SIG-M5 treated with dmso at 0.1 percent for 504 hours (cell line): ENCODE measurements at regions not wholly inside any gene's neighbourhood (a gene's known extent, or its start where the extent isn't known, plus 50 kb on each side); places are given as distances from the start of the nearest gene placed in this dataset.

ENCODE experiments used
- DNase-seq: peaks from one replicate; lab custom pipeline; 2025; ENCODE audit not compliant: unreplicated experiment; lab: John Stamatoyannopoulos, UW

DNA sequence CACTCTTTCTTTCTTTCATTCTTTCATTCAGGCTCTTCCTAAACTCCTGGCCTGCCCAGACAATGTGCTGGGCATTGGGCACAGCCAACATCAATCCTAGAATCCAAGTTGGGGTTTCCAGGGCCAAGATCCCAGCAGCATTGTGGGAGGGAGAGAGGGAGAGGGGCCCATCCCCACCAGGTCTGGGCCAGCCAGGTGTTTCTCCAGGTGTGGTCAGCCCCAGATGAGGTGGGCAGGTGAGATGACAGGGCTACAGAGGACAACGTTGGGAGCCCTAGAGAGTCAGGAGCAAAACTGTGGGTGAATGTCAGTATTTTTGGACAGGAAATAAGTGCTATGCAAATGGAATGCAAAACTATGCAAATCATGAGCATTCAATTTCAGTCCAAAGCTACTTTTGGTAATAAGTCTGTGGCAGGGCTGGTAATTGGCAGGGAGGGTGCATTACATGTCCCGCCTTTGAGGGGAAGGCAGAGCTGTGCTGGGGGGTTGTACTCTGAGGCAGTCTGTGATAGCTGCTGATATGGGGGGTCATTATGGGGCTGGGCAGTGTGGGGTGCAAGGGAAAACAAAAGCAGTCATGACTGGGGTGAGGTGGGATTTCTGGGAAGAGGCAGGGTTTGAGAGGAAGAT lies 139.9 kb upstream of the IGSF21 start:
- DNase-seq = no peak

DNA sequence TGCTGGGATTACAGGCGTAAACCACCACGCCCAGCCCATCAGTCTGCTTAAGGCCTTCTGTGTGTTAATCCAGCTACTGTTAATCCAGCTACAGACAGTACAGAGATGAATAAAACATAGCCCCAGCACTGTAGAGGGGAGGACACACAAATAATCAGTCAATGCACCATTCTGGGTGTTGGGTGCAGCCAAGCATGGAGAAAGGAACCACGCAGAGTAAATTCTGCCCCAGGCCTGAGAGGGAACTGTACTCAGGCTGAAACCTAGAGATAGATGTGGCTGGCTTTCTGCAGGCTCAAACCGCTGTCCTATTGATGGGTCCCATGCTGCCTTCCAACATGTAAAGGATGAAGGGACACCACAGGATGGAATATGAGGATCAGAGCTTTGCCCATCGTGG lies 136.8 kb upstream of the IGSF21 start:
- DNase-seq = no peak

DNA sequence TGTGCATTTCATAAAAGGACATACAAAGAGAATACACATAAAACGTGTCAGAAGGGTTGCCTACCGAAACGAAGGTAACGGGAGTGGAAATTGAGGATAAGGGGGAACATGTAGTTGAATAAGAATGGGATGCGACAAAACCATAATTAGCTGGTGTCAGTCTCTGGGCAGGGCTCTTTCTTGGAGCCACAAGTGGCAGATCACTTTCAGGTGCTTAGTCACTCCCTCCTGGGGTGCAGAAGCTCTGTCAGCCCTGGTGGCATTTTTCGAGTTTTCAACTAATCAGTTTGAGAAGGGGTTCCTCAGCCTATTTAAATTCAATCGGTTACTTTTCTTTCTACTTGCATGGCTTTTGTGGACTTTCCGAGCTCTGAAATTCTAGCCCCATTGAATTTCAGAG lies 133.9 kb upstream of the IGSF21 start:
- DNase-seq = no peak

DNA sequence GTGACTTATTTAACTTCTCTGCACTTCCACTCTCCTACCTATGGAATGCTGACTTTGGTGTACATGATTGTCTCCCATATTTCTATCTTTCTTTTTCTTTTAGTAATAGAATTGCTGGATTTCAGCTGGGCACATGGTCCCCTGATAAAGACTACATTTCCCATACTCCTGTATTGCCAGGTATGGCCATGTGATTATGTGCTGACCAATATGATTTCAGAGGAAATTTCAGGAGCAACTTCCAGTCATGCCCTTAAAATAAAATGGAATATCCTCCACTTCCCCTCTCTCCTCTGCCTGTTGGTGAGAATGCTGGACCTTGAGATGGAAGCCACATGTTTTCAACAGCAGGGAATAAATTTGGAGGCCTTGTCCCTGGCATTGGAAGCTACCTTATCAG lies 130.7 kb upstream of the IGSF21 start:
- DNase-seq = no peak

DNA sequence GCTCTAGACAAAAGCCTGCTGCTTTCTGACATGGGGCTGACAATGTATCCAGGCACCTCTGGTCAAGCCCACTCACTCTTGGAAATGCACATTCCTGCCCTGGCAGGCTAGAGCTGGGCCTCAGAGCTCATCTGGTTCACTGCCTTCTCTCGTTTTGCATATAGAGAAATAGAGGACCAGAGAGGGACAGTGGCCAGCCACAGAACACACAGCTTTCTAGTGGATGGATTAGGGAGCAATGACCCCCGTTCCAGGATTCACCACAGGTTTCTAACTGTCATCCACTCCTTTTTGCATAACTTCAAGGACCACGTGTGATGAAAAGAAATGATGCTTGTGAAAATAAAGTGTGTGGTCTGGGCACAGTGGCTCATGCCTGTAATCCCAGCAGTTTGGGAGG lies 129.6 kb upstream of the IGSF21 start:
- no peak for DNase-seq

DNA sequence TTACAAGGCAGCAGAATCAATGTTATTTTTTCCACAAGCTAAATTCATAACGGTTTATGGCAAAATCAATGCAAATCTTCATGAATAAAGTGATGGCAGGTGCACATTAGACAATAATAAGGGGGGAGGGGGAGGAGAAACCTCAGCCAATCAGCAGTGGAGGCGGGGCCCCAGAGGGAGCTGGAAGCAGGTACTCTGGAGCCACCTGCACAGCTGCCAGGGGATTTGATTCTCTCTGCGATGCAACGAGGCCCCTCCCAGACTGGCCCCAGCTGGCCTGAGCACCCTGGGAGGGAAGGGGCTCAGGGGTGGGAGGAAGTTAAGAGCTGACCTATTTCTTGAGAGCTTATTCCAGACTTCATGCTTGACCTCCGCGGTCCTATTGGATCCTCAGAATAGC lies 127.8 kb upstream of the IGSF21 start:
- DNase-seq = no peak

DNA sequence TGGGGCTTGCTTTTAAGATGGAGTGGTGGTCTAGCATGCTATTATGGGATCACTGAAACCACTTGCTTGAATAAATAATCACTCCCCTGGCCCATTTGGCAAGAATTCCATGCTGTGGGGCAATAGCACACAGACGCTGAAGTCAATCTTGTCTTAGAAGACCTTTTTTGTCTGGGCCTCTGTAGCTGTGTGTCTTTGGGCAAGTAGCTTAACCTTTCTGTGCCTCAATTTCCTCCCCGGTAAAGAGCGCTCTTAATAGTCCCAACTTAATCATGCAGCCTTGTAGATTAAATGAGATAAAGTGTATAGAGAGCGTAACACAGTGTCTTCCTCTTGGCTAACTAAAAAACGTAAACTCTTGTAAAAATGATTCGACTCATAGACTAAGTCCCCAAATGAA lies 125.4 kb upstream of the IGSF21 start:
- no peak for DNase-seq

DNA sequence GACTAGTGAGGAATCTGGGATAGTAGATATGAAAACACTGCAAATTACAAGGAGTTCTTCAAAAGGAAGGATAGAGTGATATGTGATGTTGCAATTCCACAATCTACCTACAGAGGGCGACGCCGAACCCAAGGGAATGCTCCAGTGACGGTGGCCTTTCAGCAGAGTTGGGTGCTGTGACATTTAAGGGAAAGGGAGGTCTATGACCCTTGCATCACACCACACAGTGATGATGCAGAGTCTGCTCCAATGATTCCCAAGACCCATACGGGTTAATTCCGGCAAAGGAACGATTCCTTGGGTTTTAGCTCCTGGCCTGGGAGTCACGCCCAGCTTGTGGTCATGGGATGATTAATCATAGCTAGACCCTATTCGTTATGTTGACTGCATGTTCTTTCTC lies 123.0 kb upstream of the IGSF21 start:
- no peak for DNase-seq

DNA sequence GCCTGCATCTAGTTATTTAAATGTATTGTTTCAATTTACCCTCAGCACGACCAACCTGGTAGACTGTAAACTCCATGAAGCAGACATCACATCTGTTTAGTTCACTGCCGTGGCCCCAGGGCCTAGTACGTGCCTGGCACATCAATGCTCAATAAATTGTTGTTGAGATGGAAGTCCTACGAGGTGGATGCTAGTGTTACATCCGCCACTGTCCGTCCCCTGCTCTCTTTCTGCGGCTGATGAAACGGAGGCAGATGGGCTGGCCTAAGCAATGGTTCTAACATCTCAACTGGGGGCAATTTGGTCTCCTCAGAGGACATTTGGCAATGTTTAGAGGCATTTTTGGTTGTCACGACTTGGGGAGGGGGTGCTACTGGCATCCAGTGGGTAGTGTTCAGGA lies 121.4 kb upstream of the IGSF21 start:
- DNase-seq = no peak

DNA sequence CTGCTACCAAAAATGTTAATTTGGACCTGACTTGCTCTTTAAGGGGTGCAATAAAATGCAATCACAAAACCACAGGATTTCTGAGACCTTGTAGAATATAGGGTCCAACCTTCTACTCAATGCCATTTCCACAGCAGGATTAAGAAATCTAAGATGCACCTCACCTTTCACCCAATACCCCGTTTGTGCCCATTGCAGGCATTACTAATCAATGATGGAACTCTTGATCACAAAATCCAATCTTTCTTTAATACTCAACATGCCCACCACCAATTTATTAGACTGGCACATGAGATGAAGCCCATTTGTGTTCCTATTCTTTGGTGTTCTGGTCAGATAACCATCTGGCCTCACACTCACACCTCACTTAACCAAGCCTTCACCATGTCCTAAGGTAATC lies 117.2 kb upstream of the IGSF21 start:
- no peak for DNase-seq

DNA sequence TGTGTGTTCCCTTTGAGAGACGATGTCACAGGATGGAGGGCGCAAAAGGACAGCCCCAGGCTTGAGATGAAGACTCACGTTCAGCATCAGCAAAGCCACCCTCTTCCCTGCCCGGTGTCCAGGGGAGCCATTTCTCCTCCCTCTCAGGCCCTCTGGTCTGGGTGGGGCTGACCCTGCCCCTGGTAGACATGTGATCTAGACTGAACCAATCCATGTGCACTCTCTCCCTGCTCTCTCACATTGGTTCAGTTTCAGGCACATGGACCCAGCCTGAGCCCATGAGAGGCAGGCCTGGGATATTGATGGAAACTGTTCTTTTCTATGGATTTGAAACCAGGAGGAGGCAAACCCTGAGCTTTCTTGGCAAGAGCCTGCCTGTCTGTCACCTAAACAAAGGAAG lies 115.6 kb upstream of the IGSF21 start:
- DNase-seq = no peak

DNA sequence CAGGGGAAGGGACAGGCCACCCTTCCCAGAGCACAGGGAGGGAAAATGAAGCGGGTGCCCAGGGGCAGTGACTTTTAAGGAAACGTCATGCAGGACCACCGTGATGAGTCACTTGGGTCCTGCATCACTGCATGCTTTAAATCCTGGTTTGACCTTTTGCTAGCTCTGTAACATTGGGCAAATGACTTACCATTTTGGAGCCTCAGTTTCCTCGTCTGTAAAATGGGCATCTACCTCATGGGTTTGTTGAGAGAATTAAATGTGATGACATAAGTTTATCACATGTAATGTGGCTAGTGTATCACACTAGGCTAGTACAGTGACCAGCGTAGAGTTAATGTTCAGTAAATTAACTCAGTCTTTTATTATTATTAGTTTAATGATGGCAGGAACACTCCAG lies 114.8 kb upstream of the IGSF21 start:
- no peak for DNase-seq

DNA sequence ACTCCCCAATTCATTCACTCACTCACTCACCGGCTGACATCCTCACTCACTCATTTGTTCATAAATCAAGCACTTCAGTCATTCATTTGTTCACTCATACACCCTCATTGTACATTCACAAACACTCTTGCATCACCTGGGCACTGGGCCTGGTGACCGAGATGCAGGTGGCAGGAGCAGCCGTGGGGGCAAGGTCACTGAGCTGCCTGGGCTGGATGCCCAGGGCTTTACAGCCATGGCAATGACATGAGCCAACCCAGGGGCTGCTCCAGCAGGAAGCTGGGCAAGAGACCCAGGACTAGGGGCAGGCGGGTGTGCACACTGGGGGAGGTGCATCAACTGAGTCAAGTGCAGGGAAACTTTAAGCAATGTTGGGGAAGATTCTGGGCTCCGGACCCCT lies 113.6 kb upstream of the IGSF21 start:
- DNase-seq = no peak

DNA sequence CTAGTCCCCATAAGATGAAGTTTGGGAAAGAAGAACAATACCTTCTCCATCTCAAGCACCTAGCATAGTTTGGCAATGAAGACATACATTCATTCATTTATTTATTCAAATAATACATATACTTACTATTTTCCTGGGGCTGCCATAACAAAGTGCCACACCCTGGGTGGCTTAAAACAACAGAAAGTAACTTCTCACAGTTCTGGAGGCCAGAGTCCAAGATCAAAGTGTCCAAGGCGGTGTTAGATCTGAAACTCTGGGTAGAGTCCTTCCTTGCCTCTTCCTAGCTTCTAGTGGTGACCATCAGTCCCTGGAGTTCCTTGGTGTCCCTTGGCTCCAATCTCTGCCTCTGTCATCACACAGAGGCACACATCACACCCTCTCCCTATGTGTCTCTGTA lies 112.1 kb upstream of the IGSF21 start:
- DNase-seq = no peak

DNA sequence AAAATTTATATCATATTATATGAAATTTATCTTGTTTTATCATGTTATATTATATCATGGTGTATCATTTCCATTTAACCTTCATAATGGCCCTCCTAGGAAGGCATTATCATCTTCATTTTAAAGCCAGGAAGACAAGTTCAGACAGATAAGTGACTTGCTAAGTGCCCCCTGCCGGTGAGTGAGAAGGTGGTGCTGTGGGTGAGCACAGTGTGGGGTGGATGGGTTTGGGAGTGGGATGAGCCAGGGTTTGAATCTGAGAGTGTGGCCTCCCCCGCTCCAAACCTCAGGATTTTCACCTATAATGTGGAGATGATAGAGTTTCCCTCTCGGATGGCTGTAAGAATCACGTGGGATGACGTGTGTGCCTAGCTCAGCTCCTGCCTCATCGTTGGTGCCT lies 108.7 kb upstream of the IGSF21 start:
- peak; percentile 7 for DNase-seq

DNA sequence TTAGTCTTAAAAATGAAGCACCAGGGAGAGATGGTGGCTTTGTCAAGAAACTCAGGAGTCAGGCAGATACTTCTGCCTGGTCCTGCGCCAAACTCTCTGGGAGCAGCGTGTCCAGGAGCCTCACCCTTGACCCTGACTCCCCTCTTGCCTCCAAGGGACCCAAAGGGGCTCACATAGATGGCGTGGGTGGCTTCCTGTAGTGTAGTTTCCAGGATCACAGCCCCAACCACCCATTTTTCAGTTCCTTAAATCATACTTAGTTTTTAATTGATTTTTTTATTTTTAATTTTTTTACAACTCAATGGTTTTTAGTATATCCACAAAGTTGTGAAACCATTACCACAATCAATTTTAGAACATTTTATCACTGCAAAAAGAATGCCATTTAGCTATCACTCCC lies 107.7 kb upstream of the IGSF21 start:
- no peak for DNase-seq

DNA sequence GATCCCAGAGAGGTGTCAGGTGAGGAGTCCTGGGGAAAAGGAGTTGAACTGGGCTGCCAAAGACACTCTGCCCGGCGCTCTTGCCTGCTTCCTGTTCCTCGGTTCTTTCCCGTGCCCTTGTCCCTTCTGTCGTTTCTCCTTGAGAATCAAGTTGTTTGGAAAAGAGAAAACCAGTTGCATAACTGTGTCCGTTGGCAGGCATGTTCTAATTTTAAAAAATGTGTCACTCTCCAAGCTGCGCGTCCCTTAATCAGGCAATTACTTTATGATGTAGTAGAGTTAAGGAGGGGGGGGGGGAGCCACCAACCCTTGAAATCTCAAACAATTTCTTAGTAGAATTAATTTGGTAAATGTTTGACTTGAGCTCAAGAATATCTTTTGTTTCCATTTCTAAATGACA lies 105.9 kb upstream of the IGSF21 start:
- no peak for DNase-seq

DNA sequence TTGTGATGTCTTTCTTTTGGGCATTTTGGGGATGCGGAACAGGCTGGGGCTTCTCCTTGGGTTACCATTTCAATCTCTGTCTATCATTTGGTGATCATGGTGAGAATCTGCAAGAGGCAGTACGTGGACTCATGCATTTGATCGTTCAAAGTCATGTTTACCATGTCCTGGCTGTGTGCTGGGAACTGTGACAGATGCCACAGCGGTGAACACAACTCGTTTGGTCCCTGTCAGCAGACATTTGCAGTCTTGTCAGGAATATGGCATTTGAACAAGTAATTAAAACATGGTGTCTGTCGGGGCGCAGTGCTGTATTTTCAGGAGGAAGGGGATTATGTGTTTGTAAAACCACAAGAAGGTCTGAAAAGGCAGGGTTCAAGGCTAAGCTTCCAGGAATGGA lies 103.3 kb upstream of the IGSF21 start:
- no peak for DNase-seq

DNA sequence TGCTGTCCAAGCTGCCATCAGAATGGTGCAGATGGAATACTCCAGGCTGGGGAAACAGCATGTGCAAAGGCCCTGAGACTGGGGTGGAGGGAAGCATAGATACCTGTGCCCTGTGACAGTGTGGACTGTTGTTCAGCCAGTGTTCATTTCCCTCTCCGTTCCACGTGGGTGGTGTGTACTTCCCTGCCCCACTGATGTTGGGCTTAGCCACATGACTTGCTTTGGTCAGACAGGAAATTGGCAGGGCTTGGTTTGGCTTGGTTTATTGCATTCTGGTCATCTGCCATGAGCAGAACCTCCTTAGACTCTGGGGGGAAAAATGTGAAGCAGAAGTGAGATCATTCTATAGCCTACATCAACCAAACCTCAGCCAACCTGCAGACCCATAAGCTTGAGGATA lies 102.4 kb upstream of the IGSF21 start:
- no peak for DNase-seq

DNA sequence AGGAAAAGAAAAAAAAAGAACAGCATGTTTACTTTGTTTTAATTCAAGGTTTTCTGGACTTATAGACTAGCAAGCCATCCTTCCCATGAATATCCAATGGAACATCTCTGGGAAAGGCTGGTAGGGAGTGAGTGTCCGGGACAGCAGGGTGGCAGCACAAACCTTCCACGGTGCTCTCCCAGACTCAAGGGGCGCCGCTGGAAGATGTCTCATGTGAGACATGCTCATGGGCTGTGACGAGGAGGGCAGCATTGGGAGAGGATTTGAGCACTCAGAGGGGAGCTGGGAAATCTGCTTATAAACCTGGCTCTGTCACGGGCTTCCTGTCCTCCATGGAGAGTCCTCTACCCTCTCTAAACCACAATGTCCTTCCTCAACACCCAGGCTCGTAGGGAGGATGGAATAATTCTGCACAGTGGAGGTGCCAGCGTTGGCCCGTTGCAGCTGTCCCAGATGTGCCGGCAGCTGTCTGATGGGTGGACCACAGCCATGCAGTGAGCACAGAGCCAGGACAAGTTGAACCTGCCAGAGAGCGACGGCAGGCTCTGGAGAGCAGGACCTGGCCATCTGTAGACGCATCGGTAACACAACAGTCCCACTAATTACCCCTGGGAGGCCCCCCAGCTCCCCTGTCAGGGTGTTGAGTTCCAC lies 100.1 kb upstream of the IGSF21 start:
- DNase-seq = no peak

DNA sequence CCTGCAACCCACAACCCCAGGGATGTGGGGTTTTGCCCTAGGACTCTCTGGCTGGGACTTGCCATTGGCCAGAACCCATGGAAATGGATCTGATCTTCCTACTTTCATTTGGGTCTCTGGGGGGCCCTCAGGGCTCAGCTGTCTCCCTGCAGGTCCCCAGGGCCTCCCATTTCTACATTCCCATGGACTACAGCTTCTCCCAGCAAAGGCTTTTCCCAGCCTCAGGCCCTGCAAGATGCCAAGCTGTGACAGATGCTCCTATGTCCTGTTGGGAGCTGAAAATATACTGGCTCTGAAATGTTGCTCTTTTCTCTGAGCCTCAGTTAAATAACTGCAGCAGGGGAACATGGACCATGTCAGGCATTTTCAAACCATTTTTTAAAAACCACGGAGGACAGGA lies 99.5 kb upstream of the IGSF21 start:
- DNase-seq = no peak

DNA sequence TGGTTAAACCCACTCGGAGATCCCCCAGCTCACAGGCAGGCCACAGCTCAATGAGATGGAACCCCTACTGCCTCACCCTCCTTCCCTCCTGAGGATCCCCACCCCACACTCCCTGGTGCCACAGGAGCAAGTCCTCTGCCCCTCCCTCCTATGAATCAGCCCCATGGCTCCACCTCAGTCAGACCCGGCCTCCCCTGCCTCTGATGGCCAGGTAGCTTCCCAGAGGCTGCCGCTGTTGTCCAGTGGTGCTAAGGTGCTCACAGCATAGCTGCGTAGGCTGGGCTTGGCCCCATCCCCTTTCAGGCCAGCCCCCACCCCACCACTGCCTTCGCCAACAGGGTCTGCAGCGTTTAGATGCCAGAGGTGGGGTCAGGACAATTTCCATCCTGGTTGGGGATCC lies 98.5 kb upstream of the IGSF21 start:
- no peak for DNase-seq

DNA sequence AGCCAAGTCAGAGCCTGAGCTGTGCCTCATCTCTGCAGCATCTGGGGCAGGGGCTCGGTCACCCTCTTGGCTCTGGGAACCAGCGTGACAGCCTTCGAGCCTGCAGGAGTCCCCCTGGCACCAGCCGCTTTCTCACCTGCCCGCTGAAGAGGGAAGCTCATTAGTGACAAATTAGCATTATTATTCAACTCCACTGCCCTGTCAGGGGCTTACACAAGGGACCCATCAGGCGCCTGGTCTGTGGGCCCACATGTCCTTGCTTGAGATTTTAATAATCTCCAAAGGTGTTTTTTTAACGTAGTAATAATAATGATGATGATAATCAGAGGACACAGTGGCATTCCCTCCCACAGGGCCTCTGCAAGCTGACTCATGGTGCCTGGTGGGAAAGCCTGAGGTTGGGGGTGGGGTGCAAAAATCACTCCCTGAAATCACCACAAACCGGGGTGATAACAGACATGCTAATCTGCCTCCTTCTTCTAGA lies 98.1 kb upstream of the IGSF21 start:
- no peak for DNase-seq
